DOHH2 (cell line): ENCODE measurements at regions not wholly inside any gene's neighbourhood (a gene's known extent, or its start where the extent isn't known, plus 50 kb on each side); places are given as distances from the start of the nearest gene placed in this dataset.

ENCODE experiments used
- CTCF ChIP-seq: fragments of 200-600 bp; sonication (generic); IDR thresholded peaks from one replicate; pipeline ENCODE4 v1.5.1; 2014; ENCODE audit warnings: antibody characterized with exemption, mild to moderate bottlenecking, low read depth, low read length; ENCODE audit not compliant: poor library complexity, severe bottlenecking
- EZH2phosphoT487 ChIP-seq: fragments of 200-600 bp; sonication (generic); IDR thresholded peaks from 2 replicates; pipeline ENCODE4 v1.6.1; 2017; ENCODE audit warnings: borderline replicate concordance, mild to moderate bottlenecking, antibody characterized with exemption, low read length, moderate library complexity, mixed read lengths

GRCh38 chr11:104625246-104625645, 273.0 kb downstream of the CASP12 start:
- TF ChIP-seq CTCF, result no peak
- no peak for TF ChIP-seq EZH2phosphoT487
